SU-DHL-6 (cell line): ENCODE measurements at regions not wholly inside any gene's neighbourhood (a gene's known extent, or its start where the extent isn't known, plus 50 kb on each side); places are given as distances from the start of the nearest gene placed in this dataset.

Source experiments
- CTCF ChIP-seq: fragments of 200-600 bp; sonication (generic); IDR thresholded peaks from one replicate; pipeline ENCODE4 v1.5.1; 2017; ENCODE audit warnings: antibody characterized with exemption, mild to moderate bottlenecking, low read length, moderate library complexity; ENCODE audit not compliant: insufficient read depth, poor library complexity, severe bottlenecking
- EZH2phosphoT487 ChIP-seq: fragments of 200-600 bp; sonication (generic), shearing (Covaris generic); conservative IDR thresholded peaks from 2 replicates; pipeline ENCODE4 v1.6.1; 2018; ENCODE audit warnings: mild to moderate bottlenecking, antibody characterized with exemption, low read length, moderate library complexity, mixed read lengths

GRCh38 chr4:74651198-74651597 is 143.1 kb downstream of the BTC start:
- TF ChIP-seq CTCF (no peak), EZH2phosphoT487 (no peak)
